ENCODE measurements at regions not wholly inside any gene's neighbourhood (a gene's known extent, or its start where the extent isn't known, plus 50 kb on each side); places are given as distances from the start of the nearest gene placed in this dataset.
"Not testable (repeated sequence)": the region's sequence is repeated elsewhere in the genome, so short reads cannot be mapped to it uniquely, and the experiment has no call there.

DNA sequence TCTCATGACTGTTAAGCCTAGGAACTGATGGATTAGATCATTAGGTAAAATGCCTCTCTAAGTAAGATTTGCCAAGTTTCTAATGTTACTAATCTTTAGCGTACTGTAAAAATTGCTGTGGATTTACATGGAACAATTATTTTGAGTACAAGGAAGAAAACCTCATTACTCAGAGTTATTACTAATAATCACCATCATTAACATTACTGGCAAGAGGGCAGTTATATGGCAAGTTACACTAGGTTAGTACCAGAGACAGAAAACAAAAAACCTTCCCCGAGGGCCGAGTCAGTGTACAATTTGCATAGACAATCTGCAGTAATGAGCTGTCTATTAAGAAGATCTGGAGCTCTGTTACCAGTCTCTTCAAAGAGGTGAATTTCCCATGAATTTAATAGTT, 775.6 kb downstream of the GATA3 start:
- DNase-seq = no peak

- no peak for DNase-seq
Observed at GRCh38 chr10:8830876-8831275, 776.4 kb downstream of the GATA3 start.

DNA sequence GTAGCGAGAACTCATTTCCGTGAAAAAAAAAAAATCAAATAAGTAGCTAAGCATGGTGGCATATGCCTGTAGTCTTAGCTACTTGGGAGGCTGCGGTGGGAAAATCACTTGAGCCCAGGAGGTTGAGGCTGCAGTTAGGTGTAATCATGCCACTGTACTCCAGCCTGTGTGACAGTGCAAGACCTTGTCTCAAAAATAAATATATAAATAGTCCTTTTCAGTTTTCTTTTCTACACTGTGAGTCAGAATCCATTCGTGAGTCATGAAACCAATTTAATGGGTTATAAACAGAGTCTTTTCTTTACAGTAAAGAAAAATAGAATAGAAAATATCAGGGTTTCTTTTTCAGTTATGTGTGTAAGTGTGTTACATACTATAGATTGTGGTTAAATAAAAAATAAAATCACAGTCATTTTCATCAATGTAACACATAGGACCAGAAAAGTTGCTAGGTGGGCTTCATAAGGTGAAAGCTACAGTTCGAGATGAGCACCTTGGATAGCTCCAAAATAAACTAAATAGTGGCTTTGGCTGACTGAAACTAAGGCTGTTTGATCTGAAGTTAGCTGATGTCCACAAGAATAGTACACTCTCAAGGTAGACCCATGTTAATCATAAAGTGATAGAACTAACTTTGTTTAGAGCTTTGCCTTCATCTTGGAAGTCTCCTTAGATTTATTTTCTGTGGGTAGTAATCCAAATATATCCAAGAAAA, 781.1 kb downstream of the GATA3 start:
- DNase-seq = no peak

DNA sequence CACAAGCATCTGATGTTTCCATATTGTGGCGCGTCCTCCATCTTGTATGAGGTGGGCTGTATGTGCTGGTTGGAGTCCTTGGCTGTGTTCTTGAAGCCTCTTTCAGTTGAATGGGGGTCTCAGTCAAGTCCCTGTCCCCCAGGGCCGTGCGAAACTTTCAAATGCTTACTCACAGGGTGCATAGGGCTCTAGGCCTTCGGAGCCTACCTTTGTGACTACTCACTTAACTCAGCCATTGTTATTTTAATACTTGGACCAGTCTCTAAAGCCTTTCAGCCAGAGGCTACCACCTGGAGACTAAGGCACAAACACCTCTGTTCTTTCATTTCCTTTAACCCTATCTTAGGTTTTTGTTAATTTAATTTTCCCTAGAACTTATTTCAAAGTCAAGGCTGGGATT, 785.9 kb downstream of the GATA3 start:
- no peak for DNase-seq

GRCh38 chr10:8844141-8844540, 789.7 kb downstream of the GATA3 start:
- no peak for DNase-seq

GRCh38 chr10:8852546-8852945, 798.1 kb downstream of the GATA3 start:
- no peak for DNase-seq

GRCh38 chr10:8853048-8853447, 798.6 kb downstream of the GATA3 start:
- DNase-seq = no peak

DNA sequence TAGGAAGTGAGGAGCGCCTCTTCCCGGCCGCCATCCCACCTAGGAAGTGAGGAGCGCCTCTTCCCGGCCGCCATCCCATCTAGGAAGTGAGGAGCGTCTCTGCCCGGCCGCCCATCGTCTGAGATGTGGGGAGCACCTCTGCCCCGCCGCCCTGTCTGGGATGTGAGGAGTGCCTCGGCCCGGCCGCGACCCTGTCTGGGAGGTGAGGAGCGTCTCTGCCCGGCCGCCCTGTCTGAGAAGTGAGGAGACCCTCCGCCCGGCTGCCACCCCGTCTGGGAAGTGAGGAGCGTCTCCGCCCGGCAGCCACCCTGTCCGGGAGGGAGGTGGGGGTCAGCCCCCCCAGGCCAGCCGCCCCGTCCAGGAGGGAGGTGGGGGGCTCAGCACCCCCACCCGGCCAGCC, 814.4 kb downstream of the GATA3 start:
- DNase-seq = not testable (repeated sequence)

DNA sequence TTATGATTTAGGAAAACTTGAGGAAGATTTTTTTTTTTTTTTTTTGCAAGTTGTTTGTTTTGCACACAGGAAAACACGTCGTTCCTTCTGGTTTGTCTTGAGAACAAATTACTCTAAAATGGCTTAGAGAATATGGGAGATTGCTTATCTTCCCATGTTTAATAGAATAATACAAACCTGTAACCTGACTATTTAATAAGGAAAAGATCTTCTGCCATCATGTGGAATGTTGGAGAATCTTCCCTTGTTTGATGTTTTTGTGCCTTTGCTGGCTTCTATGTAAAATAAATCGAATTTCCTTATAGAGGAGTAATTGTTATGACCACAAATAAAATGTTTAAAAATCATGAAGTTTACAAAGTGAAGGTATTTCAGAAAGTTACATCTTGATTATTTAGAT, 818.8 kb downstream of the GATA3 start:
- DNase-seq = no peak

DNA sequence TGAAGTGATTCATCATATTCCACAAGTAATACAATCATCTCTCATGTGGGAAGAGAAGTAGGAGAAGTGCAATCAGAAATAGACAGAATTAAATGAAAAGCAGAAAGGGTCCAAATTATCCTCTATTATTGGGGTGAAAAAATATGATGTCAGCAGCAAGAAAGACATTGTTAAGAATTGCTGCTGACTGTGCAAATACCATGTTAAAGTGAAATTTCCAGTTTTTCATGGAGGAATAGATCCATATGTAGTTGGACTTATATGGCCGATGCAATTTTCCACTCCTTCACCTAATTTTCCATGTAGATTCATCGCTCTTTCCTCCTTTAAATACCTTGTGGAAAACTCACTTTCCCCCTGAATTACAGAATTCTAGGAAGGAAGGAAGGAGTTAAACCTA, 819.8 kb downstream of the GATA3 start:
- DNase-seq = no peak

- no peak for DNase-seq
Observed at GRCh38 chr10:8874972-8875371, 820.5 kb downstream of the GATA3 start.

DNA sequence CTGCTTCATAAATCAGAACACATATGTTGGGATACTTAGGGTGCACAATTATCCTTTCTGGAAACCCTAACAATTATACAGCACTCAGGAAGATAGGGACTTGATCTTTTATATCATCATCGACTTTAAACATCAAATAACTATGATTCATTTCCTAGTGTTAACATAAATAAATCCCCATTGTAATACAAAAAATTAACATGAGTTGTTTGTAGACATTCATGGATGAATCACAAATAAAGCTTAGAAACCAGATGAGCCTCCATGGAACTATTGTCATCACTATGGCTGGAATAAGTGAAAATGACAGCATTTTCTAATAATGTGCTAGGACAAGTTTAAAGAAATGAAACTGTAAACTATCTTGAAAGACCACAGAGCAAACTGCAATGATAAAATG, 821.7 kb downstream of the GATA3 start:
- no peak for DNase-seq

GRCh38 chr10:8889538-8889937, 835.0 kb downstream of the GATA3 start:
- DNase-seq = no peak

- DNase-seq = no peak
Observed at GRCh38 chr10:8893102-8893501, 838.6 kb downstream of the GATA3 start.

- no peak for DNase-seq
Observed at GRCh38 chr10:8894148-8894547, 839.7 kb downstream of the GATA3 start.

- DNase-seq = no peak
Observed at GRCh38 chr10:8897769-8898168, 843.3 kb downstream of the GATA3 start.

GRCh38 chr10:8898745-8899330, 844.4 kb downstream of the GATA3 start:
- DNase-seq = no peak

GRCh38 chr10:8902926-8903325, 848.4 kb downstream of the GATA3 start:
- DNase-seq = no peak

DNA sequence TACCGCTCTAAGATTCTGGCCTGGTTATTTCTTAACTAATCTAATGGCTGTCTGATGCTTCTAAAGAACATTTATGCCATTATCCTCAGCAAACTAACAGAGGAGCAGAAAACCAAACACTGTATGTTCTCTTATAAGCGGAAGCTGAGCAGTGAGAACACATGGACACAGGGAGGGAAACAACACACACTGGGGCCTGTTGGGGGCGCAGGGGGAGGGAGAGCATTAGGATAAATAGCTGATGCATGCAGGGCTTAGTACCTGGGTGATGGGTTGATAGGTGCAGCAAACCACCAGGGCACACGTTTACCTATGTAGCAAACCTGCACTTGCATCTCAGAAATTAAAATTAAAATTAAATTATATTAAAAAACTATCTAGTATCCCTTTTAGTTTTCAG, 853.5 kb downstream of the GATA3 start:
- no peak for DNase-seq

DNA sequence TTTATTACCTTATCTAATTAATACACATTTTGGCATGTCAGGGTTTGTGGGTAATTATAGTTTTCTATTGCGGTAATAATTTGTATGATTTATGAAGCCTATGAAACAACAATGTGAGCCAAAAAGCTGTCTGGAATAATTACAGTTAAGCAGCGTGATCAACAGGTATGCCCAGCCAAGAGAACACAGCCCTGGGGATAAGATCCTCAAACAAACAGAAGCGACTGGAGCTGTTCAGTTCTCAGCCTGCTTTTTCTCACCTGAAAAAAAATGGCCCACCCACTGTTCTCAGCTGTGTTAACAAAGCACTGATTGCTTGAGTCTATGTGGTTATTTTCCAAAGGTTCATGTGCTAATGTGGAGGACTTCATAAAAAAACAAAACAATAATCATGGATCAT, 855.8 kb downstream of the GATA3 start:
- DNase-seq = no peak

DNA sequence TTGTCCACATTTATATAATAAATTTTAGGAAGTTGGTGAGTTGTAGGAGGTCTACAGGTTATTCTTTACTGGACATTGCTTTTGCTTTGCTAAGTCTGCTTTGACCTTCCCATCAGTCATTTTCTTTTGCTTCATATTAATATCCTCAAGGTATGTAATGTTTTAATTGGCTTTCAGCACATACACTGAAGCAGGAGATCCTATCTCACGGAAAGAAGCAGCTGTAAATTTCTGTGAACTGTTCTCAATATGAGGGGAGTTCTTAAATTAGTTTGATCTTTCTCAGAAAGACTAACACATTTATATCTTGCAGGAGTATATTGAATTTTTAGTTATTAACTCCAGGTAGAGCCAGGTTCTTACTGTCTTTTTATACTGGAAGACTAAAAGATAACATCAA, 856.5 kb downstream of the GATA3 start:
- no peak for DNase-seq

DNA sequence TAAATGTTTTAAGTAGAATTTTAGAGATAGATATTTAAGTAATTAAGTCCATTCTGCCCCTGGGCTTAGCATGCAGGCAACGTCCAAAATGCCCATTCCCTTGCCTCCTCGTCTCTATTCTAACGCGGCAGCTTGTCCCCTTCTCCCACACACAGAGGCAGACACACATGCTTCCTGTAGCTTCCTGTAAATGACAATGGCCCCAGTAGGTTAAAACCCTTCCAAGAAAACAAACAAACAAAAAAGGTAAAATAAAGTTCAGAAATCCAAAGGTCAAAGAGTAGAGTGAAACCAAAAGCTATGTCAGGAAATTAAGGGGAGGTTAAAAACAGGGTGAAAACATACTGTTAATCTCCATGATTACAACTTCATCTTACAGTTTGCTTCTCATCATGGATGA, 857.6 kb downstream of the GATA3 start:
- DNase-seq = no peak

DNA sequence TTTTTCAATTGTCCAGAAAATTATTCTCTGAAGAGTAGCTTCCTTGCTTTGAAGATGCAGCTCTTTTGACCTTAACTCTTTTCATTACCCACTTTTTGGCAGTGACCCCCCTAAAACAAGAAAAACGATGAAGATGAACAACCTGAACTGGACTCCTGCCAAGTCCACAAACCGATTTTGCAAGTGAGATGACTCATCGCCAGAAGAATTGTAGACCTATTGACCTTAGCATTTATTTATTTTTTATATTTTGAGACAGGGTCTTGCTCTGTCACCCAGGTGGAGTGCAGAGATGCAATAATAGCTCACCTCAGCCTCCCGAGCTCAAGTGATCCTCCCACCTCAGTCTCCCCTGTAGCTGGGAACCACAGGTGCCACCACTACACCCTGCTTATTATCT, 859.2 kb downstream of the GATA3 start:
- DNase-seq = no peak

DNA sequence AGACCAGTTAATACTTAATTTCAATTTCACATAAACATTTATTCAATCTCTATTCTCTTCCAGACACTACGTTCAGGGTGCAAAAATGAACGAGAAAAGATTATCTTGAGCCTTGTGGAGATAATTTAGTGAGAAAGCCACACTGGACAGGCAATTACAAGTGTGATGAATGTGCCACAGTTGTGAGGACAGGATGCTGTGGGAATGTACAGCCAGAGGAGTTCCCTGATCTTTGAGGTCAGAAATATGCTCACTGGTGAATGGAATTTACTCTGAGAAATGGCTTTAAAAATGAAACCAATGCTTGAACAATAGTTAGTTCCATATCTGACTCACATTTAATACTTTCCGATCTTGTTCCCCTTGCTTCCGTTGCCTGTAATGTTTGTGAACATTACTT, 864.8 kb downstream of the GATA3 start:
- DNase-seq = no peak

- DNase-seq = no peak
Observed at GRCh38 chr10:8921568-8921967, 867.1 kb downstream of the GATA3 start.

Data from activated CD4-positive, alpha-beta T cell treated with anti-CD3 and anti-CD28 coated beads, Interleukin-2, amount 50 U/mL, for 4 hours (primary cell).